T-cell (primary cell): ENCODE measurements at regions not wholly inside any gene's neighbourhood (a gene's known extent, or its start where the extent isn't known, plus 50 kb on each side); places are given as distances from the start of the nearest gene placed in this dataset.

ENCODE experiments used
- ATAC-seq, 4 experiments: fragments of 200-7000 bp in 3 of 4; fragments of 150-1000 bp in 1 of 4; cut with Tn5 transposase; replicated peaks in 1 of 4; 1 replicate in 3 of 4; 2 replicates in 1 of 4; pipeline ENCODE4 v1.10.0; 2021; ENCODE audit warnings: moderate library complexity in 3 of 4, mild to moderate bottlenecking in 2 of 4, moderate number of reproducible peaks in 1 of 4
- CTCF ChIA-PET, 2 donors: fragments of 300-600 bp; sonication (Branson Sonifier 250); formaldehyde crosslinking; loops; one replicate each; lab custom pipeline; 2022; ENCODE audit warnings: antibody characterized with exemption in 2 of 2; lab: Charles Lee
- POLR2A ChIA-PET, 2 donors: fragments of 300-600 bp; sonication (Branson Sonifier 250); formaldehyde crosslinking; loops; one replicate each; lab custom pipeline; 2022; ENCODE audit warnings: antibody characterized with exemption in 2 of 2; lab: Charles Lee
- DNase-seq, 35 experiments: peaks; one replicate each; pipeline versions ENCODE4 v3.0.0 to v3.0.0-alpha.2; 2013 to 2023
- H3K27ac ChIP-seq: one replicate; pipeline ENCODE4 v1.5.1; 2013; ENCODE audit warnings: low read length
- H3K27me3 ChIP-seq, 2 experiments: replicated peaks in 1 of 2; 1 replicate in 1 of 2; 2 replicates in 1 of 2; pipeline versions ENCODE4 v1.6.1 to v1.7.0; 2013; ENCODE audit warnings: low read length in 1 of 2, mixed read lengths in 1 of 2; ENCODE audit not compliant: control insufficient read depth in 2 of 2, insufficient read depth in 2 of 2; ENCODE audit errors: extremely low read depth in 1 of 2
- H3K36me3 ChIP-seq, 2 donors: 1 replicate in 1 of 2; 2 replicates in 1 of 2; pipeline versions ENCODE4 v1.6.1 to v1.7.0; 2013; ENCODE audit warnings: low read length in 1 of 2; ENCODE audit not compliant: control insufficient read depth in 2 of 2, insufficient read depth in 1 of 2; ENCODE audit errors: extremely low read depth in 1 of 2
- H3K4me1 ChIP-seq, 2 experiments: 1 replicate in 1 of 2; 2 replicates in 1 of 2; pipeline versions ENCODE4 v1.6.1 to v1.7.0; 2013; ENCODE audit warnings: low read length in 2 of 2, mixed read lengths in 1 of 2; ENCODE audit not compliant: insufficient read depth in 2 of 2, control insufficient read depth in 1 of 2; ENCODE audit errors: extremely low read depth in 1 of 2
- H3K4me3 ChIP-seq, 2 donors: 1 replicate in 1 of 2; 2 replicates in 1 of 2; pipeline versions ENCODE4 v1.5.1 to v1.7.0; 2013; ENCODE audit warnings: mild to moderate bottlenecking in 2 of 2, low read length in 1 of 2, moderate library complexity in 1 of 2; ENCODE audit not compliant: control insufficient read depth in 1 of 2; ENCODE audit errors: extremely low read depth in 1 of 2
- H3K9me3 ChIP-seq: 2 replicates; pipeline ENCODE4 v1.7.0; 2013
- H3K27ac Mint-ChIP-seq, 2 donors: one replicate each; pipeline ENCODE4 v1.8.0; 2020 to 2021; ENCODE audit warnings: mild to moderate bottlenecking in 2 of 2, mixed read lengths in 2 of 2
- H3K27me3 Mint-ChIP-seq, 2 donors: one replicate each; pipeline ENCODE4 v1.8.0; 2021 to 2022; ENCODE audit warnings: mixed read lengths in 2 of 2
- H3K36me3 Mint-ChIP-seq: one replicate; pipeline ENCODE4 v1.8.0; 2021; ENCODE audit warnings: mixed read lengths
- H3K4me1 Mint-ChIP-seq, 3 donors: one replicate each; pipeline ENCODE4 v1.8.0; 2020 to 2022; ENCODE audit warnings: mixed read lengths in 3 of 3, mild to moderate bottlenecking in 1 of 3
- H3K4me3 Mint-ChIP-seq, 3 donors: one replicate each; pipeline ENCODE4 v1.8.0; 2020 to 2022; ENCODE audit warnings: mild to moderate bottlenecking in 3 of 3, mixed read lengths in 3 of 3, moderate library complexity in 3 of 3
- H3K9me3 Mint-ChIP-seq, 3 donors: one replicate each; pipeline ENCODE4 v1.8.0; 2020 to 2022; ENCODE audit warnings: mixed read lengths in 3 of 3
- WGBS: methylation state at CpG from one replicate; pipeline ENCODE4 v1.1.5; 2013; ENCODE audit warnings: missing lambda C conversion rate; ENCODE audit not compliant: insufficient coverage; 5-methylcytosine and 5-hydroxymethylcytosine counted together

- ATAC-seq (no peak), DNase-seq (no peak)
- Mint-ChIP-seq H3K27me3 (peaks cover 7 to 11% of the 10 kb centered on the region in 2 donors), H3K36me3 (no peaks in the 10 kb centered on the region), H3K4me1 (no peaks in the 10 kb centered on the region), H3K27ac (no peak overlapping the region), H3K9me3 (peaks cover 0 to 3% (median 0%) of the 10 kb centered on the region in 3 donors), H3K4me3 (no peak overlapping the region)
- ChIA-PET CTCF (no interaction called here), POLR2A (no interaction called here)
- no peak overlapping the region for H3K27ac ChIP-seq
- WGBS, result 79% methylated on average over 11 of the region's 16 CpGs
- peaks cover 0 to 16% of the 10 kb centered on the region in 2 experiments for H3K27me3 ChIP-seq
- H3K4me1 ChIP-seq, result no peaks in the 10 kb centered on the region
- no peaks in the 10 kb centered on the region for H3K36me3 ChIP-seq
- no peaks in the 10 kb centered on the region for H3K9me3 ChIP-seq
- H3K4me3 ChIP-seq, result no peak overlapping the region
These were observed 220.5 kb upstream of the B3GAT1 start for GRCh38 chr11:134632347-134633119.

DNA sequence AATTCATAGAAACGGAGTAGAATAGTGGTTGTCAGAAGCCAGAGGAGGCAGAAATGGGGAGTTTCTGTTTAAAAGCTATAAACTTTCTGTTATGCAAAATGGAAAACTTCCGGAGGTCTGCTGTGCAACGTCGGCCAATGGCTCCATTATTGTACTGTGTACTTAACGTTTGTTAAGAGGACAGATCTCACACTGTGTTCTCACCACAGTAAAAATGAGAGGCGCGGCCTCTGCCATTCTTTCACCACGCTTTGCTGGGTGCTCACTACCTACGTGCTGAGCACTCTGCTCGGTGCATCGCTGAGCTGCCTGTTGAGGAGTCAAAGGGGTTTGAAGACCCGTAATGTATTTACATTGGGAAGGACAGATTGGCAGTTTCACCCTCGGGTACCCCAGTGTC is 218.8 kb upstream of the B3GAT1 start:
- Mint-ChIP-seq H3K9me3 (peaks cover 0 to 3% (median 0%) of the 10 kb centered on the region in 3 donors), H3K27me3 (peaks cover 3% of the 10 kb centered on the region in 2 donors), H3K4me3 (no peak overlapping the region), H3K4me1 (no peaks in the 10 kb centered on the region), H3K27ac (no peak overlapping the region), H3K36me3 (no peaks in the 10 kb centered on the region)
- Histone ChIP-seq H3K4me3 (no peak overlapping the region), H3K36me3 (no peaks in the 10 kb centered on the region), H3K9me3 (no peaks in the 10 kb centered on the region), H3K27ac (no peak overlapping the region), H3K27me3 (peaks cover 0 to 19% of the 10 kb centered on the region in 2 experiments), H3K4me1 (no peaks in the 10 kb centered on the region)
- ATAC-seq, result no peak
- 97% methylated on average over 12 of the region's 13 CpGs for WGBS
- CTCF ChIA-PET, result no interaction called here
- DNase-seq, result no peak
- POLR2A ChIA-PET, result no interaction called here

DNA sequence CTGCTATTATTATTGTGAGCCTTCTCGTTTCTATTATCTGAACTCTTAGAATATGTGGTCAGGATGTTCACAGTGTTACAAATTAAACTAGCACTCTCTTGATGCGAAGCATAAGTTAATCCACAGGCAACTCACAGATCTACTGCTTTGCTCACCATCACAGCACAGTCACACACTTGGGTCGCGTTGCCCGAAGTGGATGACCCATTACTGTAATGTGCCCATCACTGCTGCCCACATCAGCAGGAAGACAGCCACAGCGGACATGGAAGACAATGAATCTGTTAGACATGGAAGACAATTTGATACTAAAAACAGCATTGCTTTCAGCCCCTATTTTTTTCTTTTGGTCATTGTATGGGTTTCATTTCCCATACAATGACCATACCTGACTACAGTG is 216.4 kb upstream of the B3GAT1 start:
- no peak overlapping the region for H3K27ac Mint-ChIP-seq
- 86% methylated on average over 4 of the region's 6 CpGs for whole genome bisulfite sequencing
- H3K36me3 Mint-ChIP-seq, result no peaks in the 10 kb centered on the region

GRCh38 chr11:134626032-134626431 is 214.0 kb upstream of the B3GAT1 start:
- Mint-ChIP-seq H3K27me3 (peaks cover 12% of the 10 kb centered on the region in 2 donors), H3K36me3 (no peaks in the 10 kb centered on the region), H3K9me3 (peaks cover 0 to 3% (median 0%) of the 10 kb centered on the region in 3 donors), H3K4me1 (no peaks in the 10 kb centered on the region), H3K27ac (no peak overlapping the region), H3K4me3 (no peak overlapping the region)
- ATAC-seq, result no peak
- DNase-seq, result no peak
- Histone ChIP-seq H3K4me1 (no peaks in the 10 kb centered on the region), H3K9me3 (no peaks in the 10 kb centered on the region), H3K27me3 (peaks cover 0 to 27% of the 10 kb centered on the region in 2 experiments), H3K4me3 (no peak overlapping the region), H3K27ac (no peak overlapping the region), H3K36me3 (no peaks in the 10 kb centered on the region)
- ChIA-PET CTCF (no interaction called here), POLR2A (no interaction called here)
- no CpG with 5 or more reads among the region's 4 CpGs for WGBS

More for the DNA sequence above, 216.4 kb upstream of the B3GAT1 start:
- ATAC-seq (no peak), DNase-seq (no peak)
- no peaks in the 10 kb centered on the region for H3K36me3 ChIP-seq
- ChIA-PET CTCF (no interaction called here), POLR2A (no interaction called here)
- Mint-ChIP-seq H3K27me3 (peaks cover 6 to 8% of the 10 kb centered on the region in 2 donors), H3K4me1 (no peaks in the 10 kb centered on the region), H3K4me3 (no peak overlapping the region), H3K9me3 (peaks cover 0 to 3% (median 0%) of the 10 kb centered on the region in 3 donors)
- H3K27ac ChIP-seq, result no peak overlapping the region
- no peaks in the 10 kb centered on the region for H3K4me1 ChIP-seq
- H3K9me3 ChIP-seq, result no peaks in the 10 kb centered on the region
- no peak overlapping the region for H3K4me3 ChIP-seq
- H3K27me3 ChIP-seq, result peaks cover 0 to 31% of the 10 kb centered on the region in 2 experiments

DNA sequence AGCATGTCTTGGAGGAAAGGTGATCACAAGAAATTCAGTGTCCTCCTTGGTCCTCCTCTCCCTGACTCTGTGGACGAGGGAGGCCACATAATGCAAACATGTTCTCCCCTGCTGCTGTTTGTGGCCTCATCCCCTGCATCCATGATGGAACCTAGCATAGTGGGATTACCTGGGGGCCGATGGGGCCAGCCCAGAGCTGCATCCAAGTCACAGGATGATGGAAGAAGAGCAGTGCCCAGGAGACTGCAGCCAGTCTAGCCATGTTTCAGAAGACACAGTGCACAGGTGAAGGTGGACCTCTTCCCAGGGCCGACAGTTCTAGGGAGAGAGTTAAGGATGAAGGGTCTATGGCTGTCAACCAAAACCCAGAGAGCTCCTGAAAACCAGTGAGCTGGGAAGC is 213.6 kb upstream of the B3GAT1 start:
- WGBS, result 59% methylated on average over 2 of the region's 3 CpGs
- Mint-ChIP-seq H3K27ac (no peak overlapping the region), H3K9me3 (peaks cover 0 to 2% (median 0%) of the 10 kb centered on the region in 3 donors), H3K4me3 (no peak overlapping the region), H3K4me1 (no peaks in the 10 kb centered on the region), H3K27me3 (peaks cover 13 to 14% of the 10 kb centered on the region in 2 donors), H3K36me3 (no peaks in the 10 kb centered on the region)
- Histone ChIP-seq H3K9me3 (no peaks in the 10 kb centered on the region), H3K4me3 (no peak overlapping the region), H3K27ac (no peak overlapping the region), H3K4me1 (no peaks in the 10 kb centered on the region), H3K27me3 (peaks cover 0 to 27% of the 10 kb centered on the region in 2 experiments), H3K36me3 (no peaks in the 10 kb centered on the region)
- ATAC-seq (no peak), DNase-seq (no peak)
- ChIA-PET POLR2A (no interaction called here), CTCF (no interaction called here)

- H3K27me3 ChIP-seq, result peaks cover 0 to 27% of the 10 kb centered on the region in 2 experiments
- POLR2A ChIA-PET, result no interaction called here
These were observed 213.1 kb upstream of the B3GAT1 start for GRCh38 chr11:134625151-134625550.

More at GRCh38 chr11:134625151-134625550, 213.1 kb upstream of the B3GAT1 start:
- WGBS, result 80% methylated on average over 1 of the region's 3 CpGs
- no peaks in the 10 kb centered on the region for H3K36me3 ChIP-seq
- Mint-ChIP-seq H3K4me1 (no peaks in the 10 kb centered on the region), H3K27ac (no peak overlapping the region), H3K9me3 (no peaks in the 10 kb centered on the region), H3K4me3 (no peak overlapping the region), H3K27me3 (peaks cover 13 to 14% of the 10 kb centered on the region in 2 donors), H3K36me3 (no peaks in the 10 kb centered on the region)
- no peak for ATAC-seq
- H3K9me3 ChIP-seq, result no peaks in the 10 kb centered on the region
- no peaks in the 10 kb centered on the region for H3K4me1 ChIP-seq
- DNase-seq, result no peak
- H3K4me3 ChIP-seq, result no peak overlapping the region
- CTCF ChIA-PET, result no interaction called here
- no peak overlapping the region for H3K27ac ChIP-seq
